ENCODE measurements at regions not wholly inside any gene's neighbourhood (a gene's known extent, or its start where the extent isn't known, plus 50 kb on each side); places are given as distances from the start of the nearest gene placed in this dataset.

DNA sequence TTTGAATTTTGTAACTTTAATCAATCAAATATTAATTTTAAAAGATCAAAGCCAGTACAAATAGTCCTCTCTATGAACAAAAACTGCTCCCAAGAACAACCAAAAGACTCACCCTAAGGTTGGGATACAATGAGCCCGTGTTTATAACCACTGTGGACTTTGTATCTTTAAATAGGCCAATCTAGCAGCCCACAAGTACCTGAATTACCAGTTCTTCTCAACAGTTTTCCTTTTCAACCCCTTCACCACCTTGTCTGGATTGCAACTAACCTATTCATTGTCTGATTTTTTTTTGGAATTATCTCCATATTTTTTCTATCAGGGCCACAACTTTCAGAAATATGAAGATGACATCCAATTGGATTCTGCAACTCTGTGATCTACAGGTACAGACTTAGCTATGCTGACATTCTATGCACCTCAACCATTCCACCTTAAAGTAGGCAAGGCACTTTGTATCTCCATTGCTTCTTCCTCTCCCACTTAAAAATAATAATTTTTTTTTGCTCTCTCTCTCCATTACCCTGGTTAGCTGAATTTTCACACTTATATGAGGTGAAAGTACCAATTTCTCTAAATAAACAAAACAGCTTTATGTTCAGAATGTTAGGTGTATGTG, 81.9 kb upstream of the MAPRE2 start:
- ATAC-seq (ENCODE audit: insufficient number of reproducible peaks, low FRiP score, low read depth): no peak
- Histone ChIP-seq H3K4me1 (ENCODE audit: control insufficient read depth in 1 of 2, low read depth in 2 of 2) (peaks cover 7 to 11% of the 10 kb centered on the region in 2 donors), H3K27ac (no peak overlapping the region), H3K9me3 (no peaks in the 10 kb centered on the region), H3K27me3 (replicated peaks; ENCODE audit: insufficient read depth) (no peaks in the 10 kb centered on the region), H3K4me3 (no peak overlapping the region), H3K36me3 (no peaks in the 10 kb centered on the region)
- TF ChIP-seq, protein P1, sequence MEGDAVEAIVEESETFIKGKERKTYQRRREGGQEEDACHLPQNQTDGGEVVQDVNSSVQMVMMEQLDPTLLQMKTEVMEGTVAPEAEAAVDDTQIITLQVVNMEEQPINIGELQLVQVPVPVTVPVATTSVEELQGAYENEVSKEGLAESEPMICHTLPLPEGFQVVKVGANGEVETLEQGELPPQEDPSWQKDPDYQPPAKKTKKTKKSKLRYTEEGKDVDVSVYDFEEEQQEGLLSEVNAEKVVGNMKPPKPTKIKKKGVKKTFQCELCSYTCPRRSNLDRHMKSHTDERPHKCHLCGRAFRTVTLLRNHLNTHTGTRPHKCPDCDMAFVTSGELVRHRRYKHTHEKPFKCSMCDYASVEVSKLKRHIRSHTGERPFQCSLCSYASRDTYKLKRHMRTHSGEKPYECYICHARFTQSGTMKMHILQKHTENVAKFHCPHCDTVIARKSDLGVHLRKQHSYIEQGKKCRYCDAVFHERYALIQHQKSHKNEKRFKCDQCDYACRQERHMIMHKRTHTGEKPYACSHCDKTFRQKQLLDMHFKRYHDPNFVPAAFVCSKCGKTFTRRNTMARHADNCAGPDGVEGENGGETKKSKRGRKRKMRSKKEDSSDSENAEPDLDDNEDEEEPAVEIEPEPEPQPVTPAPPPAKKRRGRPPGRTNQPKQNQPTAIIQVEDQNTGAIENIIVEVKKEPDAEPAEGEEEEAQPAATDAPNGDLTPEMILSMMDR (IDR thresholded peaks at IDR 0.05): no peak
- no peak for DNase-seq (ENCODE audit: low spot score)

DNA sequence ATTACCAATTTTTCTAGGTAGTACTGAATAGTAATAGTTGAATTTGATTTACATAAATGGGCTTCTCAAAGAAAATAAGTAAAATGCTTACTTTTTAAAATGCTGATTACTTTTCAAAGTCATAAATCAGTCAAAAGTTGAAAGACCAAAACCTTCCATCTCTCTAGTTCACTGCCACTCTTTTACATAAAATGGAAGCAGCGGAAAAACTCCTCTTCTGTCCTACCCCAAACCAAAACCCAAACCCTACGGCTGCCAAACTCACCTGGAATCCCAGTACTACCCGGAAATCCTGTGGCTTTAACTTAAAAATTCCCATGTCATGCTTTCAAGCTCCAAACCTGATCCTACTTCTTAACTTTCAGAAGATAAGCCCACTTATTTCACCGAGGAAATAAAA, 81.2 kb upstream of the MAPRE2 start:
- no peak for DNase-seq (ENCODE audit: low spot score)
- no peak for ATAC-seq (ENCODE audit: insufficient number of reproducible peaks, low FRiP score, low read depth)
- no peaks in the 10 kb centered on the region for H3K36me3 ChIP-seq
- no peak overlapping the region for H3K27ac ChIP-seq
- no peak overlapping the region for H3K4me3 ChIP-seq
- TF ChIP-seq, protein P1 (IDR thresholded peaks at IDR 0.05): no peak
- H3K27me3 ChIP-seq (replicated peaks; ENCODE audit: insufficient read depth): no peaks in the 10 kb centered on the region
- H3K4me1 ChIP-seq (ENCODE audit: control insufficient read depth in 1 of 2, low read depth in 2 of 2): peaks cover 7 to 11% of the 10 kb centered on the region in 2 donors
- no peaks in the 10 kb centered on the region for H3K9me3 ChIP-seq

DNA sequence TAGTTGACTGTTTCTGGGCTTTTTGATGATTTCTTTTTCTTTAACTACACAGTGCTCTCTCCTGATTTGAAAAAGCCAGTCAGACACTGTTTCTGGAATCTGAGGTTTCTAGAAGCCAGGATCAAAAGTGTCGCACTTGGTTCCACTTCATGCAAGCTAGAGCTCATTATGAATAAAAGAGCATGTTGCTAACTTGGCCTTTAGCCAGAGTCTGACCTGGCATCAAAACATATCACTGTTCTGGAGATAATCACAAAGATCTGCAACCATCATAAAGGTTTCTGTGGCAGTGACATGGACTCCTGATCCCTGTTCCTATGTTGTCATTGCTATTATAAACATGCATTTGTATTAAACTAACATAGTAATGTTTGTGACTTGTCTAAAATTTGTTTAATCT, 76.1 kb upstream of the MAPRE2 start:
- Histone ChIP-seq H3K4me3 (no peak overlapping the region), H3K9me3 (no peaks in the 10 kb centered on the region), H3K4me1 (ENCODE audit: control insufficient read depth in 1 of 2, low read depth in 2 of 2) (no peaks in the 10 kb centered on the region), H3K27me3 (replicated peaks; ENCODE audit: insufficient read depth) (no peaks in the 10 kb centered on the region), H3K36me3 (no peaks in the 10 kb centered on the region), H3K27ac (no peak overlapping the region)
- DNase-seq (ENCODE audit: low spot score): no peak
- TF ChIP-seq, protein P1 (IDR thresholded peaks at IDR 0.05): no peak
- ATAC-seq (ENCODE audit: insufficient number of reproducible peaks, low FRiP score, low read depth): no peak

DNA sequence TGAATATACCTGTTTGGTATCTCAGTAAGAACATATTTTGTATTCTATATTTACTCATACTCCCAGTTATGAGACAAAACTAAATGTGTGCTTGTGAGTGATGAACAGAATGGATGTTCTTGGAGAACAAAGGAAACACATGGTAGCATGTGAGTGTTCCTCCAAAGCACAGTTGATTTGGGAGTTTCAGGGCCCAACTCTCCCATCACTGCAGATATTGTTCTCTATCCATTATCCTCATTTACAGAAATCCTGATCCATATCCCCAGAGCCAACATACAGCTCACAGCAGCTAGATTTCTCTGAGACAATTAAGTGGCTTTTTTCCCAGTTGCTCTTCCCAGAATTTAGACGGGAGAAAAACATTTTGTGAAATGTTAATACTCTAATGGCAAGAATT, 75.6 kb upstream of the MAPRE2 start:
- DNase-seq (ENCODE audit: low spot score) (no peak), ATAC-seq (ENCODE audit: insufficient number of reproducible peaks, low FRiP score, low read depth) (no peak)
- no peak overlapping the region for H3K27ac ChIP-seq
- H3K36me3 ChIP-seq: no peaks in the 10 kb centered on the region
- TF ChIP-seq, protein P1 (IDR thresholded peaks at IDR 0.05): no peak
- no peak overlapping the region for H3K4me3 ChIP-seq
- no peaks in the 10 kb centered on the region for H3K9me3 ChIP-seq
- no peaks in the 10 kb centered on the region for H3K4me1 ChIP-seq (ENCODE audit: control insufficient read depth in 1 of 2, low read depth in 2 of 2)
- no peaks in the 10 kb centered on the region for H3K27me3 ChIP-seq (replicated peaks; ENCODE audit: insufficient read depth)

DNA sequence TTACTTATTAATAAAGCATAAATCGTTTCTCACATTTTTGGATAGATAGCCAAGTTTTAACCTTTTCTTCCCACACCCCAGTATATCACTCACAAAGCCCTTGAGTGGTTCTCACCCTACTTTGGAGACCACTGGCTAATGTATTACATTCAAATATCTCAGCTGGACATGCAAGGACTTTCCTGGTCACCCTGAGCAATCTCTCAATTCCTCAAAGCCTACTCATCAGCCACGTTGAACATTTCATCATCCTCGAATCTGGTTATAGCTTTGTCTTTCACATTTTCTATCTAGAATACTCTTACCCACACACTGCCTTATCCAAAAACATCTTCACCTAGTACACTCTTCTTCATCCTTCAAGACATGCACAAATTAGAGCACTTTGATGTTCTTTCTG, 71.1 kb upstream of the MAPRE2 start:
- no peaks in the 10 kb centered on the region for H3K4me1 ChIP-seq (ENCODE audit: control insufficient read depth in 1 of 2, low read depth in 2 of 2)
- no peak overlapping the region for H3K4me3 ChIP-seq
- no peak overlapping the region for H3K27ac ChIP-seq
- no peaks in the 10 kb centered on the region for H3K27me3 ChIP-seq (replicated peaks; ENCODE audit: insufficient read depth)
- no peaks in the 10 kb centered on the region for H3K9me3 ChIP-seq
- no peaks in the 10 kb centered on the region for H3K36me3 ChIP-seq
- TF ChIP-seq, protein P1 (IDR thresholded peaks at IDR 0.05): no peak
- DNase-seq (ENCODE audit: low spot score) (no peak), ATAC-seq (ENCODE audit: insufficient number of reproducible peaks, low FRiP score, low read depth) (no peak)
